Panc1 (cell line): ENCODE measurements at regions not wholly inside any gene's neighbourhood (a gene's known extent, or its start where the extent isn't known, plus 50 kb on each side); places are given as distances from the start of the nearest gene placed in this dataset.

Experiments used
- ATAC-seq: fragments of 200-7000 bp; cut with Tn5 transposase; 2 replicates; pipeline ENCODE4 v1.9.1; 2020; ENCODE audit warnings: mild to moderate bottlenecking, moderate library complexity
- BruUV-seq: library from RNA; stranded (reverse); fragments of 400-500 nt; replicated peaks from 2 replicates; lab custom pipeline; 2021; lab: Mats Ljungman, UMichigan
- CTCF ChIA-PET: fragments of 300-600 bp; sonication (Branson Sonifier 250); formaldehyde crosslinking; loops from one replicate; lab custom pipeline; 2022; ENCODE audit warnings: antibody characterized with exemption; lab: Charles Lee
- POLR2A ChIA-PET: fragments of 300-600 bp; sonication (Branson Sonifier 250); formaldehyde crosslinking; loops from one replicate; lab custom pipeline; 2022; ENCODE audit warnings: antibody characterized with exemption; lab: Charles Lee
- DNase-seq: peaks from one replicate; pipeline ENCODE4 v3.0.0-alpha.2; 2010; ENCODE audit warnings: low read depth, low spot score
- H3K27ac ChIP-seq: 2 replicates; pipeline ENCODE4 v1.5.1; 2011; ENCODE audit warnings: mild to moderate bottlenecking, low read length, inconsistent platforms
- H3K27me3 ChIP-seq: fragments of 200-500 bp; sonication (Bioruptor generic); 2 replicates; pipeline ENCODE4 v1.6.0; 2014; ENCODE audit warnings: low read length, inconsistent platforms; ENCODE audit not compliant: control insufficient read depth, insufficient read depth
- H3K36me3 ChIP-seq: fragments of 200-500 bp; sonication (Bioruptor generic); 2 replicates; pipeline ENCODE4 v1.5.1; 2014; ENCODE audit warnings: inconsistent platforms, mild to moderate bottlenecking, low read length, moderate library complexity; ENCODE audit not compliant: control insufficient read depth, insufficient read depth
- H3K4me1 ChIP-seq: 2 replicates; pipeline ENCODE4 v1.5.1; 2011; ENCODE audit warnings: inconsistent platforms, mild to moderate bottlenecking, low read length, moderate library complexity; ENCODE audit not compliant: control insufficient read depth, insufficient read depth
- H3K4me3 ChIP-seq, 2 experiments: 2 replicates each; pipeline ENCODE4 v1.5.1; 2011 to 2012; ENCODE audit warnings: low read depth in 2 of 2, low read length in 2 of 2, mild to moderate bottlenecking in 2 of 2, inconsistent platforms in 1 of 2, moderate library complexity in 1 of 2
- H3K9me3 ChIP-seq: fragments of 200-500 bp; sonication (Bioruptor generic); 2 replicates; pipeline ENCODE4 v1.5.1; 2014; ENCODE audit warnings: low read depth, mild to moderate bottlenecking, inconsistent platforms, low read length, moderate library complexity; ENCODE audit not compliant: control insufficient read depth, insufficient read depth
- POLR2AphosphoS5 ChIP-seq: IDR thresholded peaks from 2 replicates; pipeline ENCODE4 v1.6.1; 2012; ENCODE audit warnings: mild to moderate bottlenecking, low read depth, low read length, moderate library complexity
- REST ChIP-seq, 2 experiments: IDR thresholded peaks; 2 replicates each; pipeline ENCODE4 v1.6.1; 2011 to 2012; ENCODE audit warnings: low read depth in 2 of 2, control low read depth in 1 of 2, low read length in 1 of 2, mild to moderate bottlenecking in 1 of 2, moderate library complexity in 1 of 2; ENCODE audit not compliant: insufficient read depth in 1 of 2
- SIN3A ChIP-seq: IDR thresholded peaks from 2 replicates; pipeline ENCODE4 v1.6.1; 2012; ENCODE audit warnings: low read depth, mild to moderate bottlenecking, low read length, moderate library complexity, borderline replicate concordance; ENCODE audit not compliant: insufficient read depth
- TCF7L2 ChIP-seq: IDR thresholded peaks from 2 replicates; pipeline ENCODE4 v1.6.1; 2011; ENCODE audit warnings: mild to moderate bottlenecking, low read depth, low read length, inconsistent platforms
- in situ Hi-C: cut with HindIII; loops from 2 replicates; pipeline ENCODE4 v1.10.0; 2016; ENCODE audit warnings: low sequenced_read_pairs, low pct_unique_long_range_greater_than_20kb
- intact Hi-C: fragments of 100-400 bp; cut with micrococcal nuclease; formaldehyde crosslinking; loops from one replicate; pipeline ENCODE4 v1.10.0; 2022; ENCODE audit not compliant: unreplicated experiment
- TF ChIP-seq, protein P1 (sequence below): fragments of 450-650 bp; IDR thresholded peaks from 2 replicates; pipeline ENCODE4 v1.5.1; 2017; ENCODE audit warnings: mild to moderate bottlenecking

- Histone ChIP-seq H3K36me3 (no peaks in the 10 kb centered on the region), H3K9me3 (no peaks in the 10 kb centered on the region), H3K27me3 (no peaks in the 10 kb centered on the region), H3K27ac (no peak overlapping the region), H3K4me1 (no peaks in the 10 kb centered on the region), H3K4me3 (no peak overlapping the region)
- POLR2A ChIA-PET, result no interaction called here
- DNase-seq (no peak), ATAC-seq (no peak)
- in situ Hi-C loops, result no loop called here
- CTCF ChIA-PET, result no interaction called here
- TF ChIP-seq SIN3A (no peak), TCF7L2 (no peak), REST (IDR thresholded peaks at IDR 0.05; ENCODE audit: insufficient read depth in 1 of 2, low read depth in 2 of 2, low read length in 1 of 2) (no peak), POLR2AphosphoS5 (no peak)
- TF ChIP-seq, protein P1, sequence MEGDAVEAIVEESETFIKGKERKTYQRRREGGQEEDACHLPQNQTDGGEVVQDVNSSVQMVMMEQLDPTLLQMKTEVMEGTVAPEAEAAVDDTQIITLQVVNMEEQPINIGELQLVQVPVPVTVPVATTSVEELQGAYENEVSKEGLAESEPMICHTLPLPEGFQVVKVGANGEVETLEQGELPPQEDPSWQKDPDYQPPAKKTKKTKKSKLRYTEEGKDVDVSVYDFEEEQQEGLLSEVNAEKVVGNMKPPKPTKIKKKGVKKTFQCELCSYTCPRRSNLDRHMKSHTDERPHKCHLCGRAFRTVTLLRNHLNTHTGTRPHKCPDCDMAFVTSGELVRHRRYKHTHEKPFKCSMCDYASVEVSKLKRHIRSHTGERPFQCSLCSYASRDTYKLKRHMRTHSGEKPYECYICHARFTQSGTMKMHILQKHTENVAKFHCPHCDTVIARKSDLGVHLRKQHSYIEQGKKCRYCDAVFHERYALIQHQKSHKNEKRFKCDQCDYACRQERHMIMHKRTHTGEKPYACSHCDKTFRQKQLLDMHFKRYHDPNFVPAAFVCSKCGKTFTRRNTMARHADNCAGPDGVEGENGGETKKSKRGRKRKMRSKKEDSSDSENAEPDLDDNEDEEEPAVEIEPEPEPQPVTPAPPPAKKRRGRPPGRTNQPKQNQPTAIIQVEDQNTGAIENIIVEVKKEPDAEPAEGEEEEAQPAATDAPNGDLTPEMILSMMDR, result no peak
- intact Hi-C loops, result no loop called here
- BruUV-seq, result no TSS peak
Observed at GRCh38 chr2:107588181-107588580, 238.5 kb upstream of the RGPD4 start.

- ATAC-seq (no peak), DNase-seq (no peak)
- TF ChIP-seq POLR2AphosphoS5 (no peak), SIN3A (no peak), REST (IDR thresholded peaks at IDR 0.05; ENCODE audit: insufficient read depth in 1 of 2, low read depth in 2 of 2, low read length in 1 of 2) (no peak), TCF7L2 (no peak)
- TF ChIP-seq, protein P1, result no peak
- CTCF ChIA-PET, result no interaction called here
- no TSS peak for BruUV-seq
- in situ Hi-C loops (no loop called here), intact Hi-C loops (no loop called here)
- POLR2A ChIA-PET, result no interaction called here
- Histone ChIP-seq H3K4me1 (no peaks in the 10 kb centered on the region), H3K36me3 (no peaks in the 10 kb centered on the region), H3K4me3 (no peak overlapping the region), H3K27ac (no peak overlapping the region), H3K9me3 (no peaks in the 10 kb centered on the region), H3K27me3 (no peaks in the 10 kb centered on the region)
Observed at GRCh38 chr2:107589079-107589491, 237.6 kb upstream of the RGPD4 start.
